Medulla oblongata (tissue), 1 donor: ENCODE measurements at regions not wholly inside any gene's neighbourhood (a gene's known extent, or its start where the extent isn't known, plus 50 kb on each side); places are given as distances from the start of the nearest gene placed in this dataset.

ENCODE experiments used
- DNase-seq: peaks from one replicate; pipeline ENCODE4 v3.0.0-alpha.2; 2015; ENCODE audit errors: extremely low spot score

GRCh38 chr20:56995149-56995548 is 271.3 kb downstream of the BMP7 start:
- no peak for DNase-seq

DNA sequence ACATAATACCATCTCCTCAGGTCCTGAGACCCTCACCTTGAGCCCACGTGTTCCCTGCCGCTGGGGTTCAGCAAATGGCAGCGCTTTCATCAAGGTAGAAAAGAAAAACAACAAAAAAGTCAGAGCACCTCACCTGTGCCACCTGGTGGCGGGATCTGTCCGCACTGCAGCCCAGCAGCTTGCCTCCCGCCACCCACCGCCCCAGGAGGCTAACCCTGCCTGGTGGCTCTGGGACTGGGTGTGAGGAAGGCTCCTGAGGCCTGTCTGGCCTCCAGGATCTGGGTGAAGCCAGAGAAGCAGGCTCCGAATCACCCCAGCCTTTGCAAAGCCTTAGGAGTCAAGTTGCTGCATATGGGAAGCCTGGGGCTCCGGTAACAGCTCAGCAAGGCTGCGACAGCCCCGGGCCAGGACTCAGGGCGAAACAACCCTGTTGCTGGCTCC is 270.8 kb downstream of the BMP7 start:
- no peak for DNase-seq

- DNase-seq: no peak
Measured at GRCh38 chr20:56996533-56996932, 269.9 kb downstream of the BMP7 start.

DNA sequence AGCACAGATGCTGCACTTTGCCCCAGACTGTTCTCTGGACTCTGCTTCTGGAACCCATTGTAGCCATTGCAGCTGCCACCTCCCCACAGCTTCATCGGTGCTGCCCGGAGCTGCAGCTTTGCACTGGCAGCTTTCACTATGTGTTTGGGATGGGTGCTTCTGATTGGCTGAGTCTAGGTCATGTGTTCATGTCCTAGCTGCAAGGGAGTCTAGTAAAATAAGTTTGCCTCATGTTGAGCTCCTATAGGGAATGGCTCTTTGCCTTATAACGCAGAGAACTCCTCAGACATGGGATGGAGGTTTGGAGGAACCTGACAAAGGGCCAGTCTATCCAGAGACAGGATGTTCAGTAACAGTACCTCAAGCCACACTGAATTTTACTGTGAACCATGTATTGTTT is 268.0 kb downstream of the BMP7 start:
- no peak for DNase-seq

DNA sequence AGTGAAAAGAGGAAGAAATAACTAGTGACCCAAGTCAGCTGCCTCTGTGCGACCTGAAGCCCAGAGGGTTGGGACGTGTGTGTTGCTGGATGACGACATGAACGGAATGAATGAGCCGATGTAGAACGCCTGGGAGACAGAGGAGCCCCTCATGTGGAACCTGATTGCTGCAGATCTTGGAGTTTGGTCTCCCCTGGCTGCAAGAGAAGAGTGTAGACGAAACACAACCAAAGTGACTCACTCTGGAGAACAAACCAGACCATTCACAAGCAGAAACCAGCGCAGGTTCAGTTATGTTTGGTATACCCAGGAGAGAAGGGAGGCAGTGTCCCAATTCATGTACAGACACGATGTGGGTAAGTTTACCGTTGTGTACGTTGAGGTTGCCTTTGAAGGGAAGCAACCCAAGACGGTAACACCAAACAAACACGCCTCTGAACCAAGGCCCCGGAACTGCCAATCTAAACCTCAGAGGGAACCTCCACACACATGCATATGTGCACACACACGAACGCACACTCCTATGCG is 265.9 kb downstream of the BMP7 start:
- DNase-seq: no peak

DNA sequence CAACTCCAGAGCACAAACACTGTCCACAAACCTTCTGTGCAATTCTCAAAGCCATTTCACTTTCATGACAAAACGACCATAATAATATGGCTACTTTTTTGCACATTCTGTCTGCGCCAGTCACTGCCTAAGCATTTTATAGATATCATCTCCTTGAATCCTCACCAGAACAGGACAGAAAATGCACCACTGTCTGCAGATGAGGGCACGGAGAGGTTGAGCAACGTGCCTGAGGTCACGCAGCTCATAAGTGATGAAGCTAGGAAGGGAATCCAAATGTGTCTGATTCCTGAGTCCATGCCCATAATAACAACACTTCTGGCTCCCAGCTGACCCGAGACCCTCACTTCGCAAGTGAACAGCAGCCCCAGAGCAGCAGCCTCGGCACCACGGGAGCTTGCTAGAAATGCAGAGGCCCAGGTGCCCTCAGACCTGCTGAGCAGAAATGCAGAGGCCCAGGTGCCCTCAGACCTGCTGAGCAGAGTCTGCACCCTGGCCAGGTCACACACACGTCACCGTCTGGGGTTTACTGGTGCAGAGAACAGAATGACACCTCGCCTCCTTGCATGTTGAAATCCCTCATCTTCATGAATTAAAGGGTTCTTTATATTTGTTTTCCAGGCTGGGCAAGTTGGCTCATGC is 265.2 kb downstream of the BMP7 start:
- no peak for DNase-seq

GRCh38 chr20:57002066-57002570 is 264.3 kb downstream of the BMP7 start:
- no peak for DNase-seq

DNA sequence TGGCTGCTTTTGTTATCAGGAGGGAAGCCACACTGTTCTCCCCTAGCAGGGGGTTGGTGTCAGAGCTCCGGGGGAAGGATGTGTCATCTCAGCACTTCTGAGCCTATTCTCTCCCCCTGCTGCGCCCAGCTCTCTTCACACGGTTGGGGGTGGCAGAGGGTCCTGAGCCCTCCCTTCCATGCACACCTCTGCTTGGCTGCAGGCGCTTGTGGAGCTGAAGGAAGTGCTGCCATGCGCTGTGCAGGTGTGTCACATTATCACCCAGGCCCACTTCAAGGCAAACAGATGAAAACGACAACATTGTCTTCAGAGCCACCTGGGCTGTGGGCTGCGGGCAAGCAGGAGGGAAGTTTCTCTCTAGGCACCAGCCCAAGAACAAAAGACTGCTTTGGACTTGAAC is 263.4 kb downstream of the BMP7 start:
- DNase-seq: no peak

DNA sequence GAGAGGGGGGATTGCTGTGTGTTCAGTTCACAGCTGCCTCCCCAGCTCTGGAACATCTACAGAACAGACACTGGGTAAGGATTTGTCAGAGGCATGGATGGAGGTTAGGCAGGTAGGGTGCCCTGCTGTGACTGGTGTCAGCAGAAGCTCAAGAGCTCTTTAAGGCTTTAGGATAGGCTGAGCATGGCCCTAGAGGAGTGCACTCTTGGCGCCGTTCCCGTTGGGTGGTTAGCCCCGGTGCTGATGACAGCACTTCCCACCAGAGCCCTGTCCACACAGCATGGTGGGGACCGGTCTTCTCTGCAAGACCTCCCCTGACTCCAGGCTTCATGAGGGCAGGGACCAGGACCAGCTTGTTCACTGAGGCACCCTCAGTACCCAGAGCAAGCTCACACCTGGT is 262.0 kb downstream of the BMP7 start:
- DNase-seq: no peak

DNA sequence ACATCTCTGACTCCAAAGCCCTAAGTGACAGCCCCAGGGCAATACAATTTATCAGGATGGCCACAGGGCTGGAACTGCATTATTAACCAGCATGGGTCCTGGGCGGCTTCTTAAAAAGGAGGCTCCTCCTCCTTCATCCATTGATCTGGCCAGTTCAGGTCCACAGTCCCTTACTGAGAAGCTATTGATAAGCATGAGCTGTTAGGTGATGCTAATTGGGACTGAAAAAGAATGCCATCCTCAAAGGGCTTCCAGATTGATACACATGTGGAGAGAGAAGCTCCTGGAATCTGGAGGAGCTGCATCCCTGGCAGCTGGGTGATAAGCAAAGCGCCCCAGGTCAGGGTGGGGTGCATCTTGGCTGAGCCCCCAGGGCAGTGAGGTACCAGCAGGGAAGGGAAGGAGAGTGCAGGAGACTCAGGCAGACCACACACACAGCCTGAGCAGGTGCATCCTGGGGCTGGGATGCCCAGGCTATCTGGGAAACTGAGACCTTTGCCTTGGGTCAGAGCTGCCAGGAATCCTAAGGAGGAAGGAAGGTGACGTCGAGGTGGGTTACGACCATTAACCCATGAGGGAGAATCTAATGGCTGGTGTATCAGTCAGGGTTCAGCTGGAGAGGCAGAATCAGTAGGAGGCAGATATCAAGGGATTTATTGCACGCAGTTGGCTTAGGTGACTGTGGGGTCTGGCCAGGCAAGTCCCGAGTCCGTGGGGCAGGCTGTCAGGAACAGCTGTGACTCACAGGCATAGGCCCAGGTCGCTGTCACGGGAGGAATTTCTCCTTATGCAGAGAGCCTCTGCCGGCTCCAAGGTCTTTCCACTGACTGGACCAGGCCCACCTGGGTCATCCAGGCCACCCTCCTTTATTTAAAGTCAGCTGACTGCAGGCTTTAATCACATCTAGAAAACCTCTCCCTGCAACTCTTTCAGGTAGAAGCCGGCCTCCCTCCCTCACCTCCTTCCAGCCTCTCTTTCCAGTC is 261.2 kb downstream of the BMP7 start:
- DNase-seq: no peak

- no peak for DNase-seq
Measured at GRCh38 chr20:57006411-57007170, 259.9 kb downstream of the BMP7 start.

DNA sequence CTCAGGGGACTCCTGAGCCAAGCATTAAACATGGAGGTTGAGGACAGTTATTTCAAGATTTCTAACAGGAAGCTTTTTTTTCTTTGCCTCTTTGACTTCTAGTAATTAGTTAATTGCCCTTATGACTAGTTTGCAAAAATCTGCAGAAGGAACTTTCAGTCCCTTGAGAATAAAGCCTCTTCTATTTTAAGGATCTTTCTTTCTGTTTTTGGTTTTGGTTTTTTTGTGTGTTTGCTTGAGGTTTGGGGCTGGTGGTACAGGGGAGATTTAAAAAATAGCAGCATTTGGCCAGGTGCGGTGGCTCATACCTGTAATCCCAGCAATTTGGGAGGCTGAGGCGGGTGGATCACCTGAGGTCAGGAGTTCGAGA is 259.3 kb downstream of the BMP7 start:
- DNase-seq: no peak

GRCh38 chr20:57008217-57008616 is 258.2 kb downstream of the BMP7 start:
- DNase-seq: no peak

DNA sequence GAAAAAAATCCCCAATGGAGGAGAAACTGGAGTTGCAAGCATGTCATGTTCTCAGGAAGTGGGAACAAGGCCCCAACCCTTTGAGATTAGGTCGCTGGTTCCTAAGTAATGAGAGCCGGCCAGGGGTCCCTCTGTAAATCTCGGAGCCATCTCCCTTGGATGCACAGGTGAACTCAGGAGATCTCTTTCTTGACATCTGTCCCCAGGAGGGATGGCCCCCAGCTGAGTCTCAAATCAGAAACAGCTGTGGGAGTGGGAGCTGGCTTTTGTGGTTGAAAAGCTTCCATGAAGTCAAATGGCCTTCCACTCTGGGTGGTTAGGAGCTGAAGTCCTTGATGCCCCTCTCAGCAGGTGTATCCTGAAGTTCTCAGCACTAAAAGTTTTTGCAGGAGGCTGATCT is 257.1 kb downstream of the BMP7 start:
- no peak for DNase-seq

GRCh38 chr20:57009775-57010174 is 256.7 kb downstream of the BMP7 start:
- DNase-seq: no peak

DNA sequence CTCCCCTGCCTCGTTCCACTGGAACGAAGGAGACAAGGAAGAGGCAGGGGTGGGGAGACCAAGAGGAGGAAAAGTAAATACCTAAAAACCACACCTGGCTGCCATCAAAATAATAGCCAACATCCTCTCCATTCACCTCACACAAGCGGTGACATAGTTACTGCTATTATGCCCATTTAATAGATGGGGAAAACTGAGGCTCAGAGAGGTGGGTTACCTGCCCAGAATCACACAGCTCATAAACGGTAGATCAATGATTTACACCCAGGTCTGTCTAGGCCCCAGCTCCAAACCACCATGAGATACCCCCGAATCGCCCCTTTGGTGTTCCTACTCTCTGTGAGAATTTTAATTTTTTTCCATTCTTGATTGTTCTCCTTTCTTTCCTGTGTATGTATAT is 253.8 kb downstream of the BMP7 start:
- no peak for DNase-seq

GRCh38 chr20:57013217-57013616 is 253.2 kb downstream of the BMP7 start:
- no peak for DNase-seq

DNA sequence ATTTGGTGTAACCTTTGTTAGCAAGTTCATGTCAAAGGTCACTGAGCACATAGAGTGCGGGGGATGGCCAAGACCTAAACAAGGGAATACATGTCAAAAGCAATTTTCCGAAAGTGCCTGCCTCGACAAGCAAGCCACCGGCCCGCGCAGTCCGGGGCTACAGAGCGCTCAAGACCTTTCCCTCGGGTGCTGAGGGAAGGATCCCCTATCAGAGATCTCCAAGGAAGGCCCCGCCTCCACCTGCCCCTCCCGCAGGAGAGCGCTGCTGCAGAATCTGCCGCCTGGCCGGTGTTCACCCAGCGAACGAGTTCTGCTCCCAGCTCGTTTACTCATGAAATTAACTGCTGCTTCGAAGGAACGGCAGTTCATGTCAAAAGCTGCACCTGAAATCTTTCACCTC is 252.7 kb downstream of the BMP7 start:
- no peak for DNase-seq

- no peak for DNase-seq
Measured at GRCh38 chr20:57020364-57020763, 246.1 kb downstream of the BMP7 start.

- no peak for DNase-seq
Measured at GRCh38 chr20:57022306-57022705, 244.1 kb downstream of the BMP7 start.

GRCh38 chr20:57023007-57023406 is 243.4 kb downstream of the BMP7 start:
- DNase-seq: no peak

- DNase-seq: no peak
Measured at GRCh38 chr20:57023997-57024396, 242.4 kb downstream of the BMP7 start.
